Panc1 (cell line): ENCODE measurements at regions not wholly inside any gene's neighbourhood (a gene's known extent, or its start where the extent isn't known, plus 50 kb on each side); places are given as distances from the start of the nearest gene placed in this dataset.

ENCODE experiments used
- ATAC-seq: fragments of 200-7000 bp; cut with Tn5 transposase; 2 replicates; pipeline ENCODE4 v1.9.1; 2020; ENCODE audit warnings: mild to moderate bottlenecking, moderate library complexity
- BruUV-seq: library from RNA; stranded (reverse); fragments of 400-500 nt; replicated peaks from 2 replicates; lab custom pipeline; 2021; lab: Mats Ljungman, UMichigan
- CTCF ChIA-PET: fragments of 300-600 bp; sonication (Branson Sonifier 250); formaldehyde crosslinking; loops from one replicate; lab custom pipeline; 2022; ENCODE audit warnings: antibody characterized with exemption; lab: Charles Lee
- POLR2A ChIA-PET: fragments of 300-600 bp; sonication (Branson Sonifier 250); formaldehyde crosslinking; loops from one replicate; lab custom pipeline; 2022; ENCODE audit warnings: antibody characterized with exemption; lab: Charles Lee
- DNase-seq: peaks from one replicate; pipeline ENCODE4 v3.0.0-alpha.2; 2010; ENCODE audit warnings: low read depth, low spot score
- H3K27ac ChIP-seq: 2 replicates; pipeline ENCODE4 v1.5.1; 2011; ENCODE audit warnings: mild to moderate bottlenecking, low read length, inconsistent platforms
- H3K27me3 ChIP-seq: fragments of 200-500 bp; sonication (Bioruptor generic); 2 replicates; pipeline ENCODE4 v1.6.0; 2014; ENCODE audit warnings: low read length, inconsistent platforms; ENCODE audit not compliant: control insufficient read depth, insufficient read depth
- H3K36me3 ChIP-seq: fragments of 200-500 bp; sonication (Bioruptor generic); 2 replicates; pipeline ENCODE4 v1.5.1; 2014; ENCODE audit warnings: inconsistent platforms, mild to moderate bottlenecking, low read length, moderate library complexity; ENCODE audit not compliant: control insufficient read depth, insufficient read depth
- H3K4me1 ChIP-seq: 2 replicates; pipeline ENCODE4 v1.5.1; 2011; ENCODE audit warnings: inconsistent platforms, mild to moderate bottlenecking, low read length, moderate library complexity; ENCODE audit not compliant: control insufficient read depth, insufficient read depth
- H3K4me3 ChIP-seq, 2 experiments: 2 replicates each; pipeline ENCODE4 v1.5.1; 2011 to 2012; ENCODE audit warnings: low read depth in 2 of 2, low read length in 2 of 2, mild to moderate bottlenecking in 2 of 2, inconsistent platforms in 1 of 2, moderate library complexity in 1 of 2
- H3K9me3 ChIP-seq: fragments of 200-500 bp; sonication (Bioruptor generic); 2 replicates; pipeline ENCODE4 v1.5.1; 2014; ENCODE audit warnings: low read depth, mild to moderate bottlenecking, inconsistent platforms, low read length, moderate library complexity; ENCODE audit not compliant: control insufficient read depth, insufficient read depth
- CTCF ChIP-seq: fragments of 450-650 bp; IDR thresholded peaks from 2 replicates; pipeline ENCODE4 v1.5.1; 2017; ENCODE audit warnings: mild to moderate bottlenecking
- REST ChIP-seq, 2 experiments: IDR thresholded peaks; 2 replicates each; pipeline ENCODE4 v1.6.1; 2011 to 2012; ENCODE audit warnings: low read depth in 2 of 2, control low read depth in 1 of 2, low read length in 1 of 2, mild to moderate bottlenecking in 1 of 2, moderate library complexity in 1 of 2; ENCODE audit not compliant: insufficient read depth in 1 of 2
- SIN3A ChIP-seq: IDR thresholded peaks from 2 replicates; pipeline ENCODE4 v1.6.1; 2012; ENCODE audit warnings: low read depth, mild to moderate bottlenecking, low read length, moderate library complexity, borderline replicate concordance; ENCODE audit not compliant: insufficient read depth
- TCF7L2 ChIP-seq: IDR thresholded peaks from 2 replicates; pipeline ENCODE4 v1.6.1; 2011; ENCODE audit warnings: mild to moderate bottlenecking, low read depth, low read length, inconsistent platforms
- in situ Hi-C: cut with HindIII; loops from 2 replicates; pipeline ENCODE4 v1.10.0; 2016; ENCODE audit warnings: low sequenced_read_pairs, low pct_unique_long_range_greater_than_20kb
- intact Hi-C: fragments of 100-400 bp; cut with micrococcal nuclease; formaldehyde crosslinking; loops from one replicate; pipeline ENCODE4 v1.10.0; 2022; ENCODE audit not compliant: unreplicated experiment

- in situ Hi-C loops: no loop called here
- Histone ChIP-seq H3K27me3 (peaks cover 8% of the 10 kb centered on the region; the same call in 1 of the 2 replicates), H3K4me3 (no peak overlapping the region), H3K36me3 (no peaks in the 10 kb centered on the region), H3K27ac (no peak overlapping the region), H3K9me3 (no peaks in the 10 kb centered on the region), H3K4me1 (no peaks in the 10 kb centered on the region; the same call in 1 of the 2 replicates)
- intact Hi-C loops: no loop called here
- ChIA-PET POLR2A (no interaction called here), CTCF (no interaction called here)
- no peak for TF ChIP-seq CTCF
- BruUV-seq: no TSS peak
- DNase-seq (no peak), ATAC-seq (no peak)
These were observed 139.6 kb downstream of the FOXD2 start for GRCh38 chr1:47577303-47578025.

GRCh38 chr1:47578026-47578720 is 140.3 kb downstream of the FOXD2 start:
- ChIA-PET CTCF (no interaction called here), POLR2A (no interaction called here)
- no peak for ATAC-seq
- no peak for TF ChIP-seq SIN3A
- no peak for TF ChIP-seq TCF7L2
- no peak for TF ChIP-seq REST (IDR thresholded peaks at IDR 0.05; ENCODE audit: insufficient read depth in 1 of 2, low read depth in 2 of 2, low read length in 1 of 2)
- TF ChIP-seq CTCF: no peak
- Histone ChIP-seq H3K4me1 (no peaks in the 10 kb centered on the region; the same call in 1 of the 2 replicates), H3K36me3 (no peaks in the 10 kb centered on the region), H3K27me3 (peaks cover 12% of the 10 kb centered on the region; the same call in 1 of the 2 replicates), H3K27ac (no peak overlapping the region), H3K4me3 (no peak overlapping the region), H3K9me3 (no peaks in the 10 kb centered on the region)
- BruUV-seq: no TSS peak
- intact Hi-C loops: no loop called here
- DNase-seq: no peak
- in situ Hi-C loops: no loop called here
